ENCODE measurements at regions not wholly inside any gene's neighbourhood (a gene's known extent, or its start where the extent isn't known, plus 50 kb on each side); places are given as distances from the start of the nearest gene placed in this dataset.

DNA sequence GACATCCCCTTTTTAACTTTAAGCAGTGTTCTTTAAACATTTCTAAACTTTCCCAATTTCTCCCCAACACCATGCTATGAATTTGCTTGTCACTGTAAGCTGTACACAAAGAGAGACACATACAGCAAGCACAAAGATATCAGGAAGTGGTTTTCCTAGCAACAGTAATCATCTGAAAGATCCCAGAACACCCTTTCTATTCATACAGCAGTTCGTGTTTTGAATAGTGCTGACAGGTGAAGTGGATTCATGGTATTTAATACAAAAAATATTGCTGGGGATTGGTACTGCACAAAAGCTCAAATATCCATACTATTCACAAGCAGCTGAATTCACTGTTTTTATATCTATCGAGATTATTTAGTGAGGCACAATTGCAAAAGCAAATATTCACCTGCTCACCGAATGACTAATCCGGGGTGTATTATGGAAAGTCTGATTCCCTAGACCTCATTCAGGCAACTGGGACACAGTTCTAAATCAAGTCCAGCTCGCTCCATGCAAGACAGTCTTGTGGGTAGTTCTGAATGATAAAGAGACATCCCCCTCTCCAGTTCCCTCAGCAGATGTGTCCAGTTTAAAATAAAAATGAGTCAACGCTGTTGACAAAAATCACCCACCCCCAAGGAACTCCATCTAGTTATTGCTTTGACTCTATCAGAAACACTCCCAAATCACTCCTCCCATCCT, 107.1 kb upstream of the TSHZ2 start:
- H2AFZ ChIP-seq: no peak overlapping the region
- no peaks in the 10 kb centered on the region; the same call in 1 of the 2 replicates for H3F3A ChIP-seq (ENCODE audit: insufficient read depth)
- TF ChIP-seq EZH2phosphoT487 (IDR thresholded peaks at IDR 0.05; ENCODE audit: insufficient read depth, low read depth) (no peak), EZH2 (IDR thresholded peaks at IDR 0.05; ENCODE audit: insufficient read depth, poor library complexity, severe bottlenecking) (no peak)
- no peaks in the 10 kb centered on the region for H4K20me1 ChIP-seq (ENCODE audit: insufficient read depth)
- WGBS, 2 experiments (ENCODE audit: low coverage in 1 of 2, low lambda C conversion rate in 2 of 2, missing lambda C conversion rate in 2 of 2): 24 to 27% methylated on average over 6 of the region's 6 CpGs
- H3K36me3 ChIP-seq (ENCODE audit: low read depth): no peaks in the 10 kb centered on the region
- no peaks in the 10 kb centered on the region for H3K79me2 ChIP-seq (ENCODE audit: insufficient read depth)
- DNase-seq: peak; percentile 23
- no peaks in the 10 kb centered on the region for H3K9me2 ChIP-seq (ENCODE audit: insufficient read depth)
- no peak overlapping the region for H3K4me2 ChIP-seq (ENCODE audit: unreplicated experiment)
- no peaks in the 10 kb centered on the region for H3K9me3 ChIP-seq (ENCODE audit: low read depth)
- H3K27me3 ChIP-seq (replicated peaks; ENCODE audit: insufficient read depth): no peaks in the 10 kb centered on the region
- no peaks in the 10 kb centered on the region for H3K4me1 ChIP-seq (ENCODE audit: insufficient read depth)
- H3K27ac ChIP-seq: no peak overlapping the region
- H3K4me3 ChIP-seq: no peak overlapping the region
- no peak overlapping the region for H3K9ac ChIP-seq
- in situ Hi-C loops (cut with MboI): no loop called here

- in situ Hi-C loops (cut with MboI): no loop called here
- H3K9me2 ChIP-seq (ENCODE audit: insufficient read depth): no peaks in the 10 kb centered on the region
- no peaks in the 10 kb centered on the region for H3K36me3 ChIP-seq (ENCODE audit: low read depth)
- no peaks in the 10 kb centered on the region for H3K79me2 ChIP-seq (ENCODE audit: insufficient read depth)
- TF ChIP-seq EZH2phosphoT487 (IDR thresholded peaks at IDR 0.05; ENCODE audit: insufficient read depth, low read depth): no peak
- TF ChIP-seq EZH2 (IDR thresholded peaks at IDR 0.05; ENCODE audit: insufficient read depth, poor library complexity, severe bottlenecking): no peak
- H3F3A ChIP-seq (ENCODE audit: insufficient read depth): peaks cover 19% of the 10 kb centered on the region
- peak overlapping the region; percentile 50 for H3K27ac ChIP-seq
- no peaks in the 10 kb centered on the region for H3K27me3 ChIP-seq (replicated peaks; ENCODE audit: insufficient read depth)
- peak; percentile 79 for DNase-seq
- peak overlapping the region; percentile 67 for H3K4me2 ChIP-seq (ENCODE audit: unreplicated experiment)
- no peaks in the 10 kb centered on the region for H3K9me3 ChIP-seq (ENCODE audit: low read depth)
- H3K4me3 ChIP-seq: peak overlapping the region; percentile 51
- H3K9ac ChIP-seq: peak overlapping the region; percentile 7; the same call in 1 of the 2 replicates
- peak overlapping the region; percentile 82 for H2AFZ ChIP-seq
- peaks cover 14% of the 10 kb centered on the region for H3K4me1 ChIP-seq (ENCODE audit: insufficient read depth)
- WGBS, 2 experiments (ENCODE audit: low coverage in 1 of 2, low lambda C conversion rate in 2 of 2, missing lambda C conversion rate in 2 of 2): 19 to 21% methylated on average over 8 of the region's 8 CpGs
- H4K20me1 ChIP-seq (ENCODE audit: insufficient read depth): no peaks in the 10 kb centered on the region
Measured at GRCh38 chr20:52859156-52859876, 112.8 kb upstream of the TSHZ2 start.

DNA sequence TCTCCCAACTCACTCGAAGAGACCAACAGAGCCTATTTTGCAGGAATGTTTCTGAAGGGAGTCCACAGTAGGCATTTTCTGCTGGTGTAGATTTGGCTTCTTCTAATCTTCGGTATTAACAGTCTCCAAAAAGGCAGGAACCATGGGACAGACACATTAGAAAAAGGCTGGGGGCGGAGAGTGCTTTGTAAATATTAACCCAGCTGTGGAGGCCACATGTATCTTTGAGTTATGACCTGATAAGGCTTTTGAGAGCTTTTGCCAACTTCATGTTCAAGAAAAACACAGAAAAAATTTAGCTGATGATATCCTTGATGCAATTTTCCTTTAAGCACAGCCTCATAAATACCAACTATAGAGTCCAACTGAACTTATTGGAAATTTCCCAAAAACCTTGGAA, 119.4 kb upstream of the TSHZ2 start:
- H3K9me2 ChIP-seq (ENCODE audit: insufficient read depth): no peaks in the 10 kb centered on the region
- no peaks in the 10 kb centered on the region for H3F3A ChIP-seq (ENCODE audit: insufficient read depth)
- H4K20me1 ChIP-seq (ENCODE audit: insufficient read depth): no peaks in the 10 kb centered on the region
- H3K27me3 ChIP-seq (replicated peaks; ENCODE audit: insufficient read depth): no peaks in the 10 kb centered on the region
- in situ Hi-C loops (cut with MboI): no loop called here
- H3K27ac ChIP-seq: no peak overlapping the region
- H3K36me3 ChIP-seq (ENCODE audit: low read depth): no peaks in the 10 kb centered on the region
- H3K9ac ChIP-seq: no peak overlapping the region
- WGBS, 2 experiments (ENCODE audit: low coverage in 1 of 2, low lambda C conversion rate in 2 of 2, missing lambda C conversion rate in 2 of 2): 77 to 86% methylated on average over 3 of the region's 3 CpGs
- H3K4me1 ChIP-seq (ENCODE audit: insufficient read depth): no peaks in the 10 kb centered on the region
- no peak for DNase-seq
- no peaks in the 10 kb centered on the region for H3K9me3 ChIP-seq (ENCODE audit: low read depth)
- H2AFZ ChIP-seq: no peak overlapping the region
- no peak overlapping the region for H3K4me3 ChIP-seq
- TF ChIP-seq EZH2 (IDR thresholded peaks at IDR 0.05; ENCODE audit: insufficient read depth, poor library complexity, severe bottlenecking) (no peak), EZH2phosphoT487 (IDR thresholded peaks at IDR 0.05; ENCODE audit: insufficient read depth, low read depth) (no peak)
- H3K79me2 ChIP-seq (ENCODE audit: insufficient read depth): no peaks in the 10 kb centered on the region
- no peak overlapping the region for H3K4me2 ChIP-seq (ENCODE audit: unreplicated experiment)

DNA sequence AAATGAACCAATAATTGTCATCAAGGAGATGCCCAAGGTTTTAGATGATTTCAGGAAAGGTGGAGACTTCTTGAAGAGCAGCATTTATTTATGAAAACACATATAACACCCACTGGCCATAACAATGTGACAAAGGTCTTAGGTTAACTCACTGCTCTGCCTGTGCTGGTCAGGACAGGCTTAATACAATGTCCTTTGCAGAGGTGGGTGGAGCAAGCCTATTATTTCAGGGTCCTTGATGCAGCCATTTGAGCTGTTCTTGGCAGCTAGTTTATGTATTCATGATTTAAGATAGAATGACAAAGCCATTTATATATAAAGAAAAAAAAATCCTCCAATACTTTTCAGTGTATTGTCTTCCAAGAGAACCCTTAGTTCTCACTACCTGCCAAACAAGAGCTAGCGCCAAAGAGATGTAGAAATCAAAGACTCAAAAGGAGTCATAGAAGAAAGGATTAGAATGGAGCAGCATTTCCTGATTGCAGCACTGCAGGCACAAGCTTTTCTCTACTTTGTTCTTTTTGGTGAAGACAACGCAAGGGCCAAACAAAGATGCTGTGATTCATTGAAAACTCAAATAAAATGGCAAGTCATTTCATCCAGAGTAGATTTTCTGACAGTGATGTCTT, 124.3 kb upstream of the TSHZ2 start:
- Histone ChIP-seq H3K79me2 (ENCODE audit: insufficient read depth) (no peaks in the 10 kb centered on the region), H3K4me1 (ENCODE audit: insufficient read depth) (no peaks in the 10 kb centered on the region), H4K20me1 (ENCODE audit: insufficient read depth) (no peaks in the 10 kb centered on the region), H3F3A (ENCODE audit: insufficient read depth) (no peaks in the 10 kb centered on the region), H3K9me2 (ENCODE audit: insufficient read depth) (no peaks in the 10 kb centered on the region), H3K9me3 (ENCODE audit: low read depth) (no peaks in the 10 kb centered on the region), H3K36me3 (ENCODE audit: low read depth) (no peaks in the 10 kb centered on the region), H3K27me3 (replicated peaks; ENCODE audit: insufficient read depth) (0 out of 2 replicates have a peak, but pooled peaks cover 2% of the 10 kb centered on the region), H3K4me3 (no peak overlapping the region), H3K27ac (no peak overlapping the region), H3K9ac (no peak overlapping the region), H2AFZ (no peak overlapping the region), H3K4me2 (ENCODE audit: unreplicated experiment) (no peak overlapping the region)
- no peak for TF ChIP-seq EZH2phosphoT487 (IDR thresholded peaks at IDR 0.05; ENCODE audit: insufficient read depth, low read depth)
- no peak for TF ChIP-seq EZH2 (IDR thresholded peaks at IDR 0.05; ENCODE audit: insufficient read depth, poor library complexity, severe bottlenecking)
- in situ Hi-C loops (cut with MboI): no loop called here
- WGBS, 2 experiments (ENCODE audit: low coverage in 1 of 2, low lambda C conversion rate in 2 of 2, missing lambda C conversion rate in 2 of 2): 70 to 77% methylated on average over 2 of the region's 2 CpGs
- DNase-seq: no peak
